SK-N-MC (cell line): ENCODE measurements at regions not wholly inside any gene's neighbourhood (a gene's known extent, or its start where the extent isn't known, plus 50 kb on each side); places are given as distances from the start of the nearest gene placed in this dataset.
"Not testable (repeated sequence)": the region's sequence is repeated elsewhere in the genome, so short reads cannot be mapped to it uniquely, and the experiment has no call there.

Experiments
- DNase-seq: peaks from one replicate; pipeline ENCODE4 v3.0.0-alpha.2; 2011; ENCODE audit warnings: low read depth, low spot score
- H3K27ac ChIP-seq: fragments of 200-600 bp; sonication (generic); 2 replicates; pipeline ENCODE4 v1.5.1; 2016; ENCODE audit warnings: mixed run types
- H3K36me3 ChIP-seq: fragments of 200-600 bp; sonication (generic); 2 replicates; pipeline ENCODE4 v1.6.1; 2017; ENCODE audit warnings: antibody characterized with exemption, low read length, mixed read lengths; ENCODE audit not compliant: insufficient read depth
- H3K4me3 ChIP-seq: fragments of 200-600 bp; sonication (generic); 2 replicates; pipeline ENCODE4 v1.5.1; 2016
- H3K9ac ChIP-seq: fragments of 200-600 bp; sonication (generic); 2 replicates; pipeline ENCODE4 v1.8.0; 2017; ENCODE audit warnings: mixed run types, mixed read lengths; ENCODE audit not compliant: insufficient read length
- H3K9me3 ChIP-seq: fragments of 200-600 bp; sonication (generic); 2 replicates; pipeline ENCODE4 v1.6.1; 2017; ENCODE audit warnings: low read depth, mild to moderate bottlenecking, antibody characterized with exemption, low read length, moderate library complexity, mixed read lengths
- EZH2 ChIP-seq: fragments of 200-600 bp; sonication (generic); IDR thresholded peaks from one replicate; pipeline ENCODE4 v1.6.1; 2017; ENCODE audit warnings: antibody characterized with exemption
- FOXP2 ChIP-seq: optimal IDR thresholded peaks from 2 replicates; pipeline ENCODE3; 2011; ENCODE audit warnings: mild to moderate bottlenecking, moderate library complexity; ENCODE audit not compliant: insufficient read depth; ENCODE audit errors: extremely low read length, control extremely low read depth
- POLR2AphosphoS5 ChIP-seq: IDR thresholded peaks from 2 replicates; pipeline ENCODE4 v1.6.1; 2012; ENCODE audit warnings: mild to moderate bottlenecking, low read depth, low read length, borderline replicate concordance

GRCh38 chr5:34467436-34467835, 188.7 kb upstream of the RAI14 start:
- H3K27ac ChIP-seq, result no peak overlapping the region
- H3K9ac ChIP-seq, result no peak overlapping the region
- no peak overlapping the region for H3K4me3 ChIP-seq
- no peaks in the 10 kb centered on the region for H3K9me3 ChIP-seq
- TF ChIP-seq FOXP2 (no peak), EZH2 (no peak), POLR2AphosphoS5 (no peak)
- no peak for DNase-seq
- no peaks in the 10 kb centered on the region for H3K36me3 ChIP-seq

DNA sequence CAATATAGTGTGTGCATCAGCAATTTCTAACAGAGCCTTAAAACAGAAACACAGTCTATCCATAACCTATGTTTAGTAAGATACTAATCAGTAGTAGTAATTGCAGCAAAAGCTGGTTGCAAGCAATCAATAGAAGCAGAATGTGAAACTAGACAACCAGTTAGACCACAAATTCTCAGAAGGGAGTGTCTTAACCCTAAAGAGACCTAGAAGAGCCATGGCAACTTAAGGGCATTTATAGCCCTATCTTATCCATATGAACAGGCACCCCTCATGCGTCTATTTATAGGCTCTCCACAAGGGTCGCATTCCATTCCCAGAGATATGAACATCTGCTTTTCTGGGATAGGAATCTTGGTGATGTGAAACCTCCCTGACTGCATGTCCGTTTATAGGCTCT, 188.1 kb upstream of the RAI14 start:
- not testable (repeated sequence) for H3K36me3 ChIP-seq, DNase-seq, H3K4me3 ChIP-seq, H3K9ac ChIP-seq, H3K27ac ChIP-seq, H3K9me3 ChIP-seq

DNA sequence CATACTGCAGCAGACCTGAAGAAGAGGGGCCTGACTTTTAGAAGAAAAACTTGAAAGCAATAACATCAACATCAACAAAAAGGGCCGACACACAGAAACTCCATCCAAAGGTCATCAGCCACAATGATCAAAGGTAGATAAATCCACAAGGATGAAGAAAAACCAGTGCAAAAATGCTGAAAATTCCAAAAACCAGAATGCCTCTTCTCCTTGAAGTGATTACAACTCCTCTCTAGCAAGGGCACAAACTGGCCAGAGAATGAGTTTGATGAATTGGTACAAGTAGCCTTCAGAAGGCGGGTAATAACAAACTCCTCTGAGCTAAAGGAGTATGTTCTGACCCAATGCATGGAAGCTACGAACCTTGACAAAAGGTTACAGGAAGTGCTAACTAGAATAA, 186.2 kb upstream of the RAI14 start:
- Histone ChIP-seq H3K4me3 (no peak overlapping the region), H3K9ac (no peak overlapping the region), H3K36me3 (no peaks in the 10 kb centered on the region), H3K9me3 (no peaks in the 10 kb centered on the region), H3K27ac (no peak overlapping the region)
- no peak for DNase-seq
- no peak for TF ChIP-seq FOXP2
- no peak for TF ChIP-seq EZH2
- TF ChIP-seq POLR2AphosphoS5, result no peak

GRCh38 chr5:34474573-34475021, 181.5 kb upstream of the RAI14 start:
- H3K27ac ChIP-seq, result no peak overlapping the region
- no peaks in the 10 kb centered on the region for H3K9me3 ChIP-seq
- no peak overlapping the region for H3K4me3 ChIP-seq
- no peak overlapping the region for H3K9ac ChIP-seq
- no peaks in the 10 kb centered on the region for H3K36me3 ChIP-seq
- no peak for DNase-seq
- no peak for TF ChIP-seq EZH2
- TF ChIP-seq FOXP2, result no peak
- no peak for TF ChIP-seq POLR2AphosphoS5

GRCh38 chr5:34475249-34475966, 180.7 kb upstream of the RAI14 start:
- no peaks in the 10 kb centered on the region for H3K36me3 ChIP-seq
- no peak overlapping the region for H3K9ac ChIP-seq
- no peak for DNase-seq
- TF ChIP-seq FOXP2 (no peak), POLR2AphosphoS5 (no peak), EZH2 (no peak)
- no peak overlapping the region for H3K27ac ChIP-seq
- H3K4me3 ChIP-seq, result no peak overlapping the region
- H3K9me3 ChIP-seq, result no peaks in the 10 kb centered on the region

- Histone ChIP-seq H3K9me3 (no peaks in the 10 kb centered on the region), H3K4me3 (no peak overlapping the region), H3K9ac (no peak overlapping the region), H3K36me3 (no peaks in the 10 kb centered on the region), H3K27ac (no peak overlapping the region)
- TF ChIP-seq FOXP2 (no peak), POLR2AphosphoS5 (no peak), EZH2 (no peak)
- DNase-seq, result no peak
These were observed 179.1 kb upstream of the RAI14 start for GRCh38 chr5:34476941-34477565.

- Histone ChIP-seq H3K36me3 (no peaks in the 10 kb centered on the region), H3K9ac (no peak overlapping the region), H3K4me3 (no peak overlapping the region), H3K27ac (no peak overlapping the region), H3K9me3 (no peaks in the 10 kb centered on the region)
- TF ChIP-seq POLR2AphosphoS5 (no peak), FOXP2 (no peak), EZH2 (no peak)
- DNase-seq, result no peak
These were observed 175.2 kb upstream of the RAI14 start for GRCh38 chr5:34480810-34481528.

DNA sequence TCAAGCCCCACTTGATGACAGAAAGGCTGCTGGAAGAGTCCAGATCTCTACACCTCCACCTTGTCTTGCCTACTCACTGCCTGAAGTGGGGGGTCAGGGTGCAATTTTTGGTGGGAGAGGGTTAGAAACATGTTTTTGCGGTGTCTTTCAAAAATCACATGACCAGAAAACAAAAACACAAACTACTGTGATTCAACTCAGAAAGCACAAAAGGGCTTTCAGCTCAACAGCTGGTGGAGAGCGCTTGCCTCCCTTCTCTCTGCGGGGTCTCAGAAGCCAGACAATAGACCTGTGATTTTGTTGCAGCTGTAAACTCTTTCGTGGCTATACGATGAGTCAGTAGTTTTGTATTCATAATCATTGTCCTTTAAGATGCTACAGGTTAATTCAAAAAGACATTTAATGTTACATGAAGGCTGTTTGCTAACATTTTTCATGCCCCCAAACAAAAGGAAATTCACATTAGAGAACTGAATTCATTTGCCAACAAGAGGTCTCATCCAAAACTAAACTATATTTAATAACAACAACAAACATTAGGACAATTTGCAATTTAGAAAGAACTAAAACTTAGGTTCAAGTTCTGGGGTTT, 172.6 kb upstream of the RAI14 start:
- no peak for DNase-seq
- H3K27ac ChIP-seq, result no peak overlapping the region
- H3K36me3 ChIP-seq, result no peaks in the 10 kb centered on the region
- no peak overlapping the region for H3K4me3 ChIP-seq
- TF ChIP-seq EZH2 (no peak), FOXP2 (no peak)
- no peak overlapping the region for H3K9ac ChIP-seq
- H3K9me3 ChIP-seq, result no peaks in the 10 kb centered on the region
